Endothelial cell of umbilical vein (primary cell): ENCODE measurements at regions not wholly inside any gene's neighbourhood (a gene's known extent, or its start where the extent isn't known, plus 50 kb on each side); places are given as distances from the start of the nearest gene placed in this dataset.

Experiments
- BruUV-seq: library from RNA; stranded (reverse); fragments of 400-500 nt; replicated peaks from 2 replicates; lab custom pipeline; 2021; lab: Mats Ljungman, UMichigan
- CTCF ChIA-PET: fragments of 300-600, 350-600 bp; sonication (Branson Sonifier 250); formaldehyde crosslinking; loops from one replicate; lab custom pipeline; 2021; ENCODE audit warnings: antibody characterized with exemption, inconsistent platforms; lab: Charles Lee
- POLR2A ChIA-PET: fragments of 300-600, 350-600 bp; sonication (Branson Sonifier 250); formaldehyde crosslinking; loops from one replicate; lab custom pipeline; 2021; ENCODE audit warnings: antibody characterized with exemption, inconsistent platforms; lab: Charles Lee
- DNase-seq: peaks from one replicate; pipeline ENCODE4 v3.0.0-alpha.2; 2011; ENCODE audit warnings: low read depth, low spot score
- FAIRE-seq: peaks from 2 replicates; lab custom pipeline; 2011; peaks lifted over from hg19 to GRCh38; lab: Jason Lieb, UNC
- H2AFZ ChIP-seq: 2 replicates; pipeline ENCODE4 v1.6.0; 2012; ENCODE audit warnings: low read depth, low read length, control low read depth, inconsistent platforms
- H3K27ac ChIP-seq: 2 replicates; pipeline ENCODE4 v1.5.1; 2011; ENCODE audit warnings: low read depth, mild to moderate bottlenecking, control low read depth, low read length, moderate library complexity; ENCODE audit not compliant: insufficient read depth
- H3K27me3 ChIP-seq, 2 experiments: 2 replicates each; pipeline versions ENCODE4 v1.6.0 to v1.6.1; 2011; ENCODE audit warnings: low read length in 2 of 2, mixed read lengths in 1 of 2; ENCODE audit not compliant: control insufficient read depth in 2 of 2, insufficient read depth in 2 of 2
- H3K36me3 ChIP-seq, 2 experiments: 2 replicates in 1 of 2; 3 replicates in 1 of 2; pipeline ENCODE4 v1.5.1; 2011; ENCODE audit warnings: low read length in 2 of 2, mild to moderate bottlenecking in 1 of 2, moderate library complexity in 1 of 2; ENCODE audit not compliant: control insufficient read depth in 2 of 2, insufficient read depth in 2 of 2; ENCODE audit errors: extremely low read depth in 1 of 2
- H3K4me1 ChIP-seq: 3 replicates; pipeline ENCODE4 v1.5.1; 2011; ENCODE audit warnings: mild to moderate bottlenecking, low read length; ENCODE audit not compliant: control insufficient read depth, insufficient read depth; ENCODE audit errors: extremely low read depth
- H3K4me2 ChIP-seq: 2 replicates; pipeline ENCODE4 v1.6.1; 2011; ENCODE audit warnings: low read length, control low read depth, mixed read lengths; ENCODE audit not compliant: insufficient read depth
- H3K4me3 ChIP-seq, 3 experiments: fragments of 200-600 bp in 1 of 3; sonication (generic), shearing (Covaris generic) in 1 of 3; replicated peaks in 1 of 3; 2 replicates each; pipeline ENCODE4 v1.5.1; 2011 to 2016; ENCODE audit warnings: control low read depth in 3 of 3, low read length in 3 of 3, mild to moderate bottlenecking in 2 of 3, inconsistent platforms in 1 of 3, low read depth in 1 of 3, moderate library complexity in 1 of 3; ENCODE audit not compliant: insufficient read depth in 1 of 3
- H3K79me2 ChIP-seq: 2 replicates; pipeline ENCODE4 v1.6.0; 2012; ENCODE audit warnings: low read length, inconsistent platforms; ENCODE audit not compliant: control insufficient read depth, insufficient read depth
- H3K9ac ChIP-seq: replicated peaks from 2 replicates; pipeline ENCODE3; 2011; ENCODE audit warnings: low read length, control low read depth; ENCODE audit not compliant: insufficient read depth; ENCODE audit errors: extremely low read depth
- H3K9me1 ChIP-seq: replicated peaks from 3 replicates; pipeline ENCODE4 v1.6.0; 2011; ENCODE audit warnings: mild to moderate bottlenecking, low read length; ENCODE audit not compliant: control insufficient read depth, insufficient read depth; ENCODE audit errors: extremely low read depth
- H3K9me3 ChIP-seq: replicated peaks from 2 replicates; pipeline ENCODE4 v1.5.1; 2012; ENCODE audit warnings: low read length, inconsistent platforms; ENCODE audit not compliant: control insufficient read depth, insufficient read depth
- H4K20me1 ChIP-seq: replicated peaks from 2 replicates; pipeline ENCODE3; 2011; ENCODE audit warnings: mild to moderate bottlenecking, low read length; ENCODE audit not compliant: control insufficient read depth, insufficient read depth; ENCODE audit errors: extremely low read depth
- CTCF ChIP-seq, 2 donors: IDR thresholded peaks; 1 replicate in 1 of 2; 2 replicates in 1 of 2; pipeline ENCODE4 v1.5.1; 2011; ENCODE audit warnings: low read length in 2 of 2, mild to moderate bottlenecking in 2 of 2, moderate library complexity in 2 of 2, control low read depth in 1 of 2, inconsistent platforms in 1 of 2, low read depth in 1 of 2; ENCODE audit not compliant: insufficient read depth in 1 of 2; ENCODE audit errors: extremely low read depth in 1 of 2
- FOS ChIP-seq: IDR thresholded peaks from 2 replicates; pipeline ENCODE4 v1.6.1; 2011; ENCODE audit warnings: mild to moderate bottlenecking, low read length, moderate library complexity, borderline replicate concordance; ENCODE audit not compliant: insufficient read depth
- GATA2 ChIP-seq: IDR thresholded peaks from 2 replicates; pipeline ENCODE4 v1.7.0; 2011; ENCODE audit warnings: low read depth, mild to moderate bottlenecking, moderate library complexity, mixed read lengths, low read length; ENCODE audit not compliant: insufficient read length, insufficient read depth
- MYC ChIP-seq: IDR thresholded peaks from one replicate; pipeline ENCODE4 v1.6.1; 2011; ENCODE audit warnings: mild to moderate bottlenecking, low read depth, low read length
- POLR2AphosphoS5 ChIP-seq: IDR thresholded peaks from 2 replicates; pipeline ENCODE4 v1.6.1; 2012; ENCODE audit warnings: low read depth, mild to moderate bottlenecking, control low read depth, low read length, moderate library complexity; ENCODE audit not compliant: insufficient read depth
- dilution Hi-C: fragments of 300-500 bp; cut with MboI; formaldehyde crosslinking; loops from one replicate; pipeline ENCODE4 v1.15.0; 2019; ENCODE audit warnings: low sequenced_read_pairs; ENCODE audit not compliant: extremely low pct_ligation_motif_present
- intact Hi-C: fragments of 100-400 bp; cut with micrococcal nuclease; formaldehyde crosslinking; loops from one replicate; pipeline ENCODE4 v1.10.0; 2022

- intact Hi-C loops = no loop called here
- CTCF ChIA-PET = interaction anchor here (0.6 to 2.0 kb wide), 3 partner anchors 8 to 24 kb away, joined by 3 to 4 read pairs (median 3); no protein-coding TSS in a partner anchor
Measured at GRCh38 chr7:26429168-26429567, 137.5 kb downstream of the SNX10 start.

GRCh38 chr7:26434974-26435373 is 143.3 kb downstream of the SNX10 start:
- Histone ChIP-seq H2AFZ (no peak overlapping the region), H3K36me3 (no peaks in the 10 kb centered on the region), H3K79me2 (no peaks in the 10 kb centered on the region), H3K27me3 (no peaks in the 10 kb centered on the region), H3K4me2 (no peak overlapping the region), H3K27ac (no peak overlapping the region), H3K4me1 (no peaks in the 10 kb centered on the region), H4K20me1 (no peaks in the 10 kb centered on the region), H3K9me3 (no peaks in the 10 kb centered on the region), H3K9ac (no peak overlapping the region), H3K9me1 (no peaks in the 10 kb centered on the region), H3K4me3 (no peak overlapping the region)
- no peak for FAIRE-seq
- dilution Hi-C loops = no loop called here
- no peak for DNase-seq
- TF ChIP-seq POLR2AphosphoS5 (no peak), FOS (no peak), MYC (no peak)
- POLR2A ChIA-PET = no interaction called here
- intact Hi-C loops = no loop called here
- CTCF ChIA-PET = interaction anchor here (0.8 to 2.0 kb wide), 5 partner anchors 9 to 26 kb away, joined by 3 to 8 read pairs (median 3); no protein-coding TSS in a partner anchor
- no TSS peak for BruUV-seq

More at GRCh38 chr7:26429168-26429567, 137.5 kb downstream of the SNX10 start:
- no TSS peak for BruUV-seq
- DNase-seq (no peak), FAIRE-seq (no peak)
- no peak for TF ChIP-seq MYC
- no peak for TF ChIP-seq GATA2
- no peak for TF ChIP-seq CTCF (IDR thresholded peaks at IDR 0.05; ENCODE audit: extremely low read depth in 1 of 2, insufficient read depth in 1 of 2, low read depth in 1 of 2, low read length in 2 of 2)
- TF ChIP-seq POLR2AphosphoS5 = no peak
- Histone ChIP-seq H3K9me3 (no peaks in the 10 kb centered on the region), H3K27ac (no peak overlapping the region), H3K79me2 (no peaks in the 10 kb centered on the region), H3K4me1 (no peaks in the 10 kb centered on the region), H3K9ac (no peak overlapping the region), H3K4me3 (no peak overlapping the region), H4K20me1 (no peaks in the 10 kb centered on the region), H3K36me3 (no peaks in the 10 kb centered on the region), H2AFZ (no peak overlapping the region), H3K9me1 (no peaks in the 10 kb centered on the region), H3K4me2 (no peak overlapping the region), H3K27me3 (no peaks in the 10 kb centered on the region)
- dilution Hi-C loops = no loop called here
- POLR2A ChIA-PET = no interaction called here
